Spinal cord (tissue), 9 donors: ENCODE measurements at regions not wholly inside any gene's neighbourhood (a gene's known extent, or its start where the extent isn't known, plus 50 kb on each side); places are given as distances from the start of the nearest gene placed in this dataset.
"Not testable (repeated sequence)": the region's sequence is repeated elsewhere in the genome, so short reads cannot be mapped to it uniquely, and the experiment has no call there.

Experiments
- DNase-seq, 6 donors: peaks; one replicate each; pipeline versions ENCODE4 v3.0.0 to v3.0.0-alpha.2; 2013 to 2015; ENCODE audit warnings: low spot score in 6 of 6, low read depth in 4 of 6
- H3K27ac ChIP-seq: one replicate; pipeline ENCODE4 v1.5.1; 2013; ENCODE audit warnings: low read depth, low read length, control low read depth
- H3K27me3 ChIP-seq: one replicate; pipeline ENCODE4 v1.6.1; 2013; ENCODE audit warnings: low read length; ENCODE audit not compliant: control insufficient read depth, insufficient read depth
- H3K36me3 ChIP-seq: one replicate; pipeline ENCODE4 v1.6.1; 2013; ENCODE audit warnings: low read length; ENCODE audit not compliant: control insufficient read depth, insufficient read depth
- H3K4me1 ChIP-seq: one replicate; pipeline ENCODE4 v1.6.1; 2013; ENCODE audit warnings: low read length; ENCODE audit not compliant: control insufficient read depth, insufficient read depth
- H3K4me3 ChIP-seq: one replicate; pipeline ENCODE4 v1.5.1; 2013; ENCODE audit warnings: low read depth, low read length, control low read depth
- H3K9me3 ChIP-seq: one replicate; pipeline ENCODE4 v1.6.1; 2013; ENCODE audit warnings: low read length; ENCODE audit not compliant: control insufficient read depth, insufficient read depth
- WGBS: methylation state at CpG from one replicate; pipeline ENCODE4 v1.1.5; 2013; ENCODE audit warnings: missing lambda C conversion rate; ENCODE audit not compliant: insufficient coverage; 5-methylcytosine and 5-hydroxymethylcytosine counted together
- donor health status: healthy.

- not testable (repeated sequence) for H3K4me1 ChIP-seq, H3K27ac ChIP-seq, H3K9me3 ChIP-seq, H3K36me3 ChIP-seq, H3K4me3 ChIP-seq, H3K27me3 ChIP-seq, DNase-seq
- WGBS, result no CpG with 5 or more reads among the region's 16 CpGs
Measured at GRCh38 chr5:176036391-176036790, 68.3 kb upstream of the THOC3 start.

GRCh38 chr5:176037190-176037589 is 69.1 kb upstream of the THOC3 start:
- WGBS, result 77% methylated on average over 4 of the region's 5 CpGs
- H3K27me3 ChIP-seq, H3K9me3 ChIP-seq, H3K36me3 ChIP-seq, DNase-seq, H3K4me3 ChIP-seq, H3K4me1 ChIP-seq, H3K27ac ChIP-seq: not testable (repeated sequence)

- DNase-seq, H3K4me1 ChIP-seq, H3K4me3 ChIP-seq, H3K36me3 ChIP-seq, H3K9me3 ChIP-seq, H3K27me3 ChIP-seq, H3K27ac ChIP-seq: not testable (repeated sequence)
- 100% methylated on average over 1 of the region's 12 CpGs for WGBS
Measured at GRCh38 chr5:176040105-176040801, 72.1 kb upstream of the THOC3 start.

GRCh38 chr5:176041248-176041994 is 73.3 kb upstream of the THOC3 start:
- H3K36me3 ChIP-seq, H3K4me1 ChIP-seq, H3K9me3 ChIP-seq, H3K4me3 ChIP-seq, H3K27me3 ChIP-seq, DNase-seq, H3K27ac ChIP-seq: not testable (repeated sequence)
- WGBS, result 86% methylated on average over 5 of the region's 15 CpGs

DNA sequence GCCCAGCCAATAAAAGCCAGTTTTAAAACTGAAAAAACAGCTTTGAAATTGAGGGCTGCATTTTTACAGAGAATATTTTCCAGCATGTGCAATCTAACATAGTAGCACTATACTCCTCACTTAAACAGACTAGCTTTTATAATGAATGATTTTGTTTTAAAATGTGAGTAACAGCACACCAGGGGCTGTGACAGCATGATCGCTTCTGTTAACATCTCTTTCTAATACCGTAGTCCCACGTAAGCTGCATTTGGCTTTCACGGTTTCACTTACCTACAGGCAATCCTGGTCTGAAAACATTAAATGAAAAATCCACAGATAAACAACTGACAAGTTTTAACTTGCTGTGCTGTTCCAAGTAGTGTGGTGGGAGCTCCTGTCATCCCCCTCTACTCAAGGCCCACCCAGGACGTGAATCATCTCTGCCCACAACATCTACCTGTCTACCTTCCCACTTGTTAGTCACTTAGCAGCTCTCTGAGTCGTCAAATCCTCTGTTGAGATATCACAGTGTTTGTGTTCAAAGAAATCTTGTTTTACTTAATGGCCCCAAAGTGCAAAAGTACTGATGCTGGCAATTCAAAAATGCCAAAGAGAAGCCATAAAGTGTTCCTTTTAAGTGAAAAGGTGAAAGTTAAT is 74.0 kb upstream of the THOC3 start:
- H3K27ac ChIP-seq, H3K27me3 ChIP-seq, H3K36me3 ChIP-seq, H3K9me3 ChIP-seq, H3K4me3 ChIP-seq, H3K4me1 ChIP-seq: not testable (repeated sequence)
- WGBS, result no CpG with 5 or more reads among the region's 6 CpGs
- DNase-seq, result peak in 1 of 6 donors; percentile 18

GRCh38 chr5:176043252-176043829 is 75.2 kb upstream of the THOC3 start:
- H3K4me3 ChIP-seq, DNase-seq, H3K27ac ChIP-seq, H3K36me3 ChIP-seq, H3K9me3 ChIP-seq, H3K27me3 ChIP-seq, H3K4me1 ChIP-seq: not testable (repeated sequence)
- WGBS, result 94% methylated on average over 6 of the region's 7 CpGs

- not testable (repeated sequence) for H3K27ac ChIP-seq, H3K36me3 ChIP-seq, H3K4me3 ChIP-seq, H3K27me3 ChIP-seq, H3K4me1 ChIP-seq, H3K9me3 ChIP-seq, DNase-seq
- 88% methylated on average over 3 of the region's 6 CpGs for WGBS
Measured at GRCh38 chr5:176043986-176044385, 75.9 kb upstream of the THOC3 start.

DNA sequence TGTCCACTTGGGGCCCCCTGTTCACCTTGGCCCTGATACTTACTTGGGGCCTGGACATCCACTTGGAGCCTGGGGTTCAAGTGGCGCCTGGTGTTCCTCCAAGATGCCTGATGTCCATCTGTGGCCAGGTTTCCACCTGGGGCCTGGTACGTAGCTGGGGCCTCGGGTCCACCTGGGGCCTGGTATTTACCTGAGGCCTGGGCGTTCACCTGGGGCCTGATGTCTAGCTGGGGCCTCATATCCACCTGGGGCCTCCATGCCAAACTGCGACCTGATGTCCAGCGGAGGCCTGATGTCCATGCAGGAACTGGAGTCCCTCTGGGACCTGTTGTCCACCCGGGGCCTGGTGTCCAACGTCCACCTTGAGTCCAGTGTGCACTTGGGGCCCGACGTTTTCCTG is 76.3 kb upstream of the THOC3 start:
- not testable (repeated sequence) for H3K4me3 ChIP-seq, DNase-seq, H3K4me1 ChIP-seq, H3K36me3 ChIP-seq, H3K27me3 ChIP-seq, H3K9me3 ChIP-seq, H3K27ac ChIP-seq
- 96% methylated on average over 3 of the region's 10 CpGs for WGBS

DNA sequence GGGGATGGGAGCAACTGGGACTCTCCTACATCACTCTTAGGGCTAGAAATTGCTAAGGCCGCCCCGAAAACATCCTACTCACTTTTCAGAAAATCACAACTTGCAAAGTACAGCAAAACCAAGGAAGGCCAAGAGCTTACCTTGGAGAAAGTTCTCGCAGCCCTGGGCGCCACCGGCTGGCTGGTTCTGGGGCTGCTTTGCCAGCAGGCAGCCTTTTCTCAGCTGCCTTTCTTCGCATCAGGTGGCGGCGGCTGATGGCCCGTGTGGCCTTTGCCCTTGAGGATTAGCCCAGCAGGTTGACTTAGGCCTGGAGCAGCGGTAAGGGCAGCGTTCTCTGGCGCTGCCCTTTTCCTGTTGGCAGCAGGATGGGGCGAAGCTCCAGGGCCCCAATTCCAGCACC is 77.3 kb upstream of the THOC3 start:
- 72% methylated on average over 6 of the region's 13 CpGs for WGBS

More for the DNA sequence above, 77.3 kb upstream of the THOC3 start:
- not testable (repeated sequence) for H3K4me3 ChIP-seq, H3K9me3 ChIP-seq, H3K27me3 ChIP-seq, DNase-seq, H3K36me3 ChIP-seq, H3K4me1 ChIP-seq, H3K27ac ChIP-seq
